HFF-Myc (cell line): ENCODE measurements at regions not wholly inside any gene's neighbourhood (a gene's known extent, or its start where the extent isn't known, plus 50 kb on each side); places are given as distances from the start of the nearest gene placed in this dataset.
A peak's percentile ranks its signal among the peaks of the same experiment; 100 is the strongest.

Source experiments
- DNase-seq: peaks from one replicate; pipeline ENCODE4 v3.0.0-alpha.2; 2011; ENCODE audit warnings: low read depth; ENCODE audit errors: extremely low read depth
- H3K4me3 ChIP-seq: replicated peaks from 2 replicates; pipeline ENCODE4 v1.5.1; 2011; ENCODE audit warnings: low read depth, mild to moderate bottlenecking, control low read depth, low read length
- CTCF ChIP-seq: IDR thresholded peaks from 2 replicates; pipeline ENCODE4 v1.5.1; 2012; ENCODE audit warnings: mild to moderate bottlenecking, low read depth, low read length, control low read depth; ENCODE audit errors: missing control alignments

- no peak for DNase-seq
- H3K4me3 ChIP-seq: no peak overlapping the region
- no peak for TF ChIP-seq CTCF
These were observed 297.2 kb upstream of the VSTM2A start for GRCh38 chr7:54245020-54245419.

GRCh38 chr7:54249686-54250085 is 292.5 kb upstream of the VSTM2A start:
- H3K4me3 ChIP-seq: no peak overlapping the region
- TF ChIP-seq CTCF: no peak
- no peak for DNase-seq

GRCh38 chr7:54252256-54253035 is 289.7 kb upstream of the VSTM2A start:
- peak; percentile 2 for DNase-seq
- no peak for TF ChIP-seq CTCF
- H3K4me3 ChIP-seq: no peak overlapping the region

GRCh38 chr7:54253036-54253373 is 289.2 kb upstream of the VSTM2A start:
- TF ChIP-seq CTCF: no peak
- no peak overlapping the region for H3K4me3 ChIP-seq

GRCh38 chr7:54255242-54255641 is 286.9 kb upstream of the VSTM2A start:
- no peak for TF ChIP-seq CTCF
- no peak for DNase-seq

More at GRCh38 chr7:54253036-54253373, 289.2 kb upstream of the VSTM2A start:
- no peak for DNase-seq

GRCh38 chr7:54259185-54259584 is 283.0 kb upstream of the VSTM2A start:
- TF ChIP-seq CTCF: no peak
- no peak for DNase-seq
- no peak overlapping the region for H3K4me3 ChIP-seq

More at GRCh38 chr7:54255242-54255641, 286.9 kb upstream of the VSTM2A start:
- no peak overlapping the region for H3K4me3 ChIP-seq

GRCh38 chr7:54260941-54261371 is 281.2 kb upstream of the VSTM2A start:
- peak; percentile 6 for DNase-seq
- H3K4me3 ChIP-seq: no peak overlapping the region
- TF ChIP-seq CTCF: no peak
